ENCODE measurements at regions not wholly inside any gene's neighbourhood (a gene's known extent, or its start where the extent isn't known, plus 50 kb on each side); places are given as distances from the start of the nearest gene placed in this dataset.
"Not testable (repeated sequence)": the region's sequence is repeated elsewhere in the genome, so short reads cannot be mapped to it uniquely, and the experiment has no call there.

DNA sequence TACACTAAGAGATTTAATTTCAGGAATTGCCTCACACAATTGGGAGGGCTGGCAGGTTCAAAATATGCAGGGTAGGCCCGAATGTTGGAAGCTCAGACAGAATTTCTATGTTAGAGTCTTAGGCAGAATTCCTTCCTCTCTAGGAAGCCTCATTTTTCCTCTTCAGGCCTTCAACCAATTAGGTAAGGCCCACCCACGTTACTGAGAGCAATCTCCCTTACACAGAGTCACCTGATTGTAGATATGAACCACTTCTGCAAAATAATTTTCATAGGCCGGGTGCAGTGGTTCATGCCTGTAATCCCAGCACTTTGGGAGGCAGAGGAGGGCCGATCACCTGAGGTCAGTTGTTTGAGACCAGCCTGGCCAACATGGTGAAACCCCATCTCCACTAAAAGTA is 50.2 kb upstream of the HIVEP1 start:
- no peak for DNase-seq

DNA sequence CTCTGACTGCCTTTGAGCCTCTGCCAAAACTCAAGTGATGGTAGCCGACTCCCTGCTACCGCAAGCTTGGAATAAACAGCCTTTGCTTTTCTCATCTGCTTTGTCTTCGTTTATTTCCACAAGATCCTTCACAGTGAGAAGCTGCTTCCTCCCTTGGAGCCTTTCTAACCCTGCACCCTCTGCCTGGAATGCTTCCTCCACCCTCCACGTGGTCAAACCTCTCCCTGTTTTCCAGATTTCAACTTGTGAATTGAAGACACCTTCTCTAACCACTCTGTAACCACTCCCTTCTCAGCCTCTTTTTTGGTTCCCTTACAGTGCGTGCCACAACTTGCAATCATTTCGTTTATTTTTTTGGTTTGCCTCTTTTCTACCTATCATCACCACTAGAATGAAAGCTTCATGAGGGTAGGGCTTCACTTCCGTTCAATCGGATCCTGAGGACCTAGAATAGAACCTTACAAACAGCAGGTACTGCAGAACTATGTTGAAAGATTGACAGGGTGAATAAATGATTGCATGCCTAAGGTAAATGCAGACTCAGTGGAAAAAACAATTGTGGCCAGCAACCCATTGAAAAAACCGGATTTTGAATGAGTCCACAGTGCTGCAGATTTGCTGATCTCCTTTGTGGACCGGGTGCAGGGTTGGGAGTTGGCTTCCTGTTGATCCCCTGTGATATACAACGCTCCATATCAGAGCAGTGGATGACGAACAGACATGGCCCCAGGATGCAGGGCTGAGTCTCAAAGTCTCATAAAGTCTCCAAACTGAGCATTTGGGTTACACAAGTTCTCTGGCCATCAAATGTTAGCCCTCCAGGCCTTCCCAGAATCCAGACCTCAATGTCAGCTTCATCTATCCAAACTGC is 51.0 kb upstream of the HIVEP1 start:
- no peak for DNase-seq

DNA sequence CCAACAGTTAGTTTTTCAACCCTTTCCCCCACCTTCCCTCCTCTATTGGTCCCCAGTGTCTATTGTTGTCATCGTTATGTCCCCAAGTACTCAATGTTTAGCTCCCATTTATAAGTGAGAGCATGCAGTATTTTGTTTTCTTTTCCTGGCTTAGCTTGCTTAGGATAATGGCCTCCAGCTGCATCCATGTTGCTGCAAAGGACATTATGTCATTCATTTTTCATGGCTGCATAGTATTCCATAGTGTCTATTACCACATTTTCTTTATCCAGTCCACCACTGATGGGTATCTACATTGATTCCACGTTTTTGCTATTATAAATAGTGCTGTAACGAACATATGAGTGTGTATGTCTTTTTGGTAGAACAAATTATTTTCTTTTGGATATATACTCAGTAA is 55.3 kb upstream of the HIVEP1 start:
- no peak for DNase-seq

DNA sequence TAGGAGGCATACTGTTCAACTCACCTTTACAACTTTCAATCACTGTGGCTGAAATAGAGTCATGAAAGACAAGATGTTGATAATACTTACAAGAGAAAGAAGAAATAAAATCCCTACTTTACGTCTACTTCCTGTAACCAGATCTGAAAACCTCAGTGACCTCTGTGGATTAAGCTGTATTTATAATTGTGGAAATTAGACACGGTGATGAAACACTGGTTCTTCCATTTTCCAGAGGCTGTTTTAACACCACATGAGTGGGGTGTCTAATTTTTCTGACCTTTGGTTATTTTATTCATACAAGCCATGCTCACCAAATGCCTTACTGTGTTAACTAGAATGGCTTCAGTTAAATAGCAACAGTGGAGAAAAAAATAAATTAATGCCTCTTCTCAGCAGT is 58.5 kb upstream of the HIVEP1 start:
- DNase-seq = peak; percentile 26

DNA sequence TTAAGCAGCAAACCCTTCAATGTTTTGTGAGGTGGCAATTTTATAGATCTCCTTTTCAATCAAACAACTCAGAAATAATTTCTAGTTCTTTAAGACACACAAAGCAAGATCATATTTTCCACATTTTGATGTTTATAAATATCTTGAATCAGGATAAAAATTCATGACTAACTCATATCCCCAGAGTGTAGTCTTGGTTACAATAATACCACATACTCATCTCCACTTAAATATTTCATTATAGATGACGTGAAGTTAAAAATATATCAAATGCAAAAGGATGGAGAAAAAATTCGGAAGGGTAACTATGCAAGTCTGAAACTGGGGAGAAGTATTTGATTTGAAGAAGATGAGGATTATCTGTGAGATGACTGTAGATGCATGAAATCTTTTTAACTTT is 59.8 kb upstream of the HIVEP1 start:
- DNase-seq = no peak

DNA sequence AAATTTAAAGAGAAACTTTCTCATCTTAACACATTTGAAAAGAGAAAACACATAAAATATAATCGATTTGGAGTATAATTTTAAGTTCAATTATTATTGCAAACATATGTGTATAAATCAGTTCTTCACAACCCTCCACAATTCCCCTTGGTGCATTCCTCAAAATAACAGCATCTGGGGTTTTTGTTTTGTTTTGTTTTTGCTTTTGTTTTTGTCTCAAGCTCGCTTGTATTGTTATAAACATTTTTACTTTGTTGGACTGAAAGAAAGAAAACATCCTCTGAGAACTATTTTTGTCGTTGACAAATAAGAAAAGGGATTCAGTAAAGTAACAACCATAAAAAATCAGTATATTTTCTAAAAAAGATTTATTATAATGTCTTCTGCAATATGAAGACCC is 60.2 kb upstream of the HIVEP1 start:
- DNase-seq = no peak

DNA sequence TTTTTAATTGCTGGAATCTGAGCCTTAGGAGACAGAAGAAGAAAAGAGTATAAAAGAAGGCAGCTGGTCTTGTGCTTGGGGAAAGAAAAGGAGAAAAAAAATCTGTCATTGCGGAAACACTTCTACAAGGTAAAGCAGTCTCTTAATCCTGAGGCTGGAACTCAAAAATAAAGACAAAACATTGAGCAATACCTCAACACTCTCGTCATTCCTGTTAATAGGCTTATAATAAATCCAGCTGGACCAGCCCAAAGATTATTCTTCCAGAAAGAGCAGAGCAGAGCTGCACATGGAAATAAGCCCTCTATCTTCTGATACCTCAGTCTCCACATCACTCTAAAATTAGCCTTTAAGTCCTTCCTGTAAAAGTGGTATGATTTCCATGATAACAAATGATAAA is 62.0 kb upstream of the HIVEP1 start:
- DNase-seq = no peak

DNA sequence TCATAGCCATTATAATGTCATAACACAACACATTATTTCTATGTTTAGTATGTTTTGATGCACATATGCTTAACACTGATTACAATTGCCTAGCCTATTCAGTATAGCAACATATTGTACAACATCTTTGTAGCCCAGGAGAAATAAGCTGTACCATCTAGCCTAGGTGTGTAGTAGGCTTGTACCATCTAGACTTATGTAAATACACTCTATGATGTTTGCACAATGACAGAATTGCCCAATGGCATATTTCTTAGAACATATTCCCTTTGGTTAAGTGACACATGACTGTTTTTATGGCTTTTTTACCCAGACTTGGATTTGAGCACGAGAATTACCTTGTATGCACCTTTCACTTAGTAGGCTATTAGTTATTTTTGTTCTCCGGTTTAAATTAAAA is 64.5 kb upstream of the HIVEP1 start:
- no peak for DNase-seq

DNA sequence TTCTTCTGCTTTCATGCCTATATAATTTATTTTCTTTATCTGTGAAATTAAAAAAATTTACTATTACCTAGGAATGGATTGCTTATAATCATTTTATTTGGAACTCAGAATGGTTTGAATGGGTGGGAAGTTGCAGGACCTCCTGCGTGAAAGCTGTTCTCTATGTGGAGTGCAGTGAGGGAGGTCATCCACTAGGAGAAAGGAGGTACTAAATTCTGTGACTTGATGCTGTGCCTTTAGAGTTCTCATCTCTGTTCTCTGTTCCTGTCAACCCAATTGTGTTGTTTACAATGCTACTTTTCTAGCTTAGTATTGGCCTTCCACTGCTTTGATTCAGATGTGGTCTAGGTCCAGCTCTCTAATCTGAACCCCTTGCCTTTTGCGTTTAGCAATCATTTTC is 65.0 kb upstream of the HIVEP1 start:
- no peak for DNase-seq

DNA sequence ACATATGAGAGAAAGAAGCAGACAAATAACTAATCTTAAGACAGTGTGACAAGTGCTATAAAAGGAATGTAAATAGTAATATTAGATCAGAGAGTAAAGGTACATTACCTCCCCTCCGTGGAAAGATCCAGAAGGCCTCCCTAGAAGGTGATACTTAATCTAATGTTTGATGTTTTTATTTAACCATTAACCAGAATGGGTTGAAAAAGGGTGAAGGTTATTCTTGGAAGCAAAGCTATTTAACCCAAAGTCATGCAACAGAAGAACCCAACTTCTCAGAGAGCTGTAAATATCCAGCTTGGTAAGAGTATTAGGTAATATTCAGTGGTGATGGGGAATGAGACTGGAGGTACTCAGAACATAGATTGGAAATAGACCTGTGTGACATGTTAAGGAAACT is 68.0 kb upstream of the HIVEP1 start:
- no peak for DNase-seq

DNA sequence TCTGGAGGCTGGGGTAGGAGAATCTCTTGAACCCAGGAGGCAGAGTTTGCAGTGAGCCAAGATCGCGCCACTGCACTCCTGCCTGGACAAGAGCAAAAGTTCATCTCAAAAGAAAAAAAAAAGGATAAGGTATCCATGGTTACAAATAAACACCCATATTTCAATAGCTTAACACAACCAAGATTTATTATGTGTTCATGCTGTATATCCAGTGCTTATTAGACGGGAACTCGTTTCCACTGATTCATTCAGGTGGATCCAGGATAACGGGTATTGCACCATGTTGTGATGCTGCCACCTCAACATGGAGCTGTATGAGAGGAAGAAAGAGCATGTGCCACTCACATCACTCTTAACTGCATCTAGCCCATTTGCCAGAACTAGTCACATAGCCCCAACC is 69.1 kb upstream of the HIVEP1 start:
- DNase-seq = no peak

DNA sequence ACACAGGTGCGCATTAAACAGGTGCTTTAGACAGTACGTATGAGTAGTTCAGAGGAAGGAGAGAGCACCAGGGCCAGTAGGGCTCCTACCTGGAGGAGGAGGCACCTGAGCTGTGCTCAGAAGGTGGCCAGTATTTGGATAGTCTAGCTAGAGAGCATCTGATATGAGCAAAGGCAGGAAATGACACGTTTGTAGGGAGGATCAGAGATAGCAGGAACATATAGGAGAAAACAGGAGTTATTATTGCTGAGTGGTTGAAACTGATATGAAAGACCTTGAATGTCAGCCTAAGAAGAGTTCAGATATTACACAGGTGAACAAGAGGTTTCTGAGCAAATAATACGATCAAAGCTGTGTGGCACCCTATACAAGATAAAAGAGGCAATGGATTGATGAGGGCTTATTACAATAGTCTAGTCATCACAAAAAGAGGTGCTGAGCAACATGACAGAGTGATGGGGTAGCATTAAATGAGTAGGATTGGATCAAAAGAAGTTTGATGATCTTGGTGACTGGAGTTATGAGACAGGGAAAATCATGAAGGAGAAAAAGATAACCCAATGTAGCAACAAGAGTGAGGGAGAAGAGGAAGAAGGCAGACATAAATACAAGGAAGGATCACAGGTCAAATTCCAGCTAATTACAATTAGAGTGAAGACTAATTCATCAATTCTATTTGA is 69.8 kb upstream of the HIVEP1 start:
- no peak for DNase-seq

DNA sequence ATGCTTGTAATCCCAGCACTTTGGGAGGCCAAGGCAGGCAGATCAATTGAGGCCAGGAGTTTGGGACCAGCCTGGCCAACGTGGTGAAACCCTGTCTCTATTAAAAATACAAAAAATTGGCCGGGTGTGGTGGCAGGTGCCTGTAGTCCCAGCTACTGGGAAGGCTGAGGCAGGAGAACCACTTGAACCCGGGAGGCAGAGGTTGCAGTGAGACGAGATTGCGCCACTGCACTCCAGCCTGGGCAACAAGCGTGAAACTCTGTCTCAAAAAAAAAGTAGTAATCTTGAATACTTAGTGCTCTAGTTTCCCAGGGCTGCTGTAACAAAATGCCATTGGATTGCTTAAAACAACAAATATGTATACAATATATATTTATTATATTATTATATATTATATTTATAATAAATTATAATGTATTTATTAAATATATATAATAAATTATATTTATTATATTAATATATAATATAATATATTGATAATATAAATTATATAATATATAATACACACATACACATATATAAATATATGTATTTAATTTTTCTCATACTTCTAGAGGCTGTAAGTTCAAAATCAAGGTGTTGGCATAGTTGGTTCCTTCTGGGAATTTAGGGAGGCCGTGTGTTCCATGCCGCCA is 71.5 kb upstream of the HIVEP1 start:
- DNase-seq = not testable (repeated sequence)

DNA sequence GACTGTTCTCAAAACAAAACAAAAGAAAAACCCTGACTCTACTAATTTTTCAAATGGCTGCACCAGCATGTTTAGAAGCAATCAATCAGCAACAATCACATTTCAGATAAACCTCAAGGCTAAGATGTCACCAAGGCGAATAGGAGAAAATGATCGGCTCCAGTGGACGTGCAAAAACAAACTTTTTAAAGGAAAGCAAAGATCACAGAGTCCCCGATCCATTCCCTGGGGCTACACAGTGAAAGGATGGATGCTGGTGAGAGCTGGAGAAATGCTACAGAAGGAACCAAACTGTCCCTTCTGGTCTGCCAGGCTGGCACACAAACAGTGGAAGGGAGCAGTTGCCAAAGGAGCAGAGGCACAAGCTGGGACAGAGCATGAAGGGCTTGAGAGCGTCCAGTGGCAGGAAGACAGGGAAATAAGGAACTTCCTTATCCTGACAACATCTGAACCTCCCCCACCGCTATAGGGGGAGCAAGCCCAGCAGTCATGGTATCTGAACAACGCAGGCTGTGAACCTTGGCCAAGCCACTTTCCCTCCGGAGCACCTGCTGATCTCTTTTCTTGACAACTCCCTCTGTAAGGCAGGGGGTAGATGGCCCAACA is 73.7 kb upstream of the HIVEP1 start:
- DNase-seq = no peak

DNA sequence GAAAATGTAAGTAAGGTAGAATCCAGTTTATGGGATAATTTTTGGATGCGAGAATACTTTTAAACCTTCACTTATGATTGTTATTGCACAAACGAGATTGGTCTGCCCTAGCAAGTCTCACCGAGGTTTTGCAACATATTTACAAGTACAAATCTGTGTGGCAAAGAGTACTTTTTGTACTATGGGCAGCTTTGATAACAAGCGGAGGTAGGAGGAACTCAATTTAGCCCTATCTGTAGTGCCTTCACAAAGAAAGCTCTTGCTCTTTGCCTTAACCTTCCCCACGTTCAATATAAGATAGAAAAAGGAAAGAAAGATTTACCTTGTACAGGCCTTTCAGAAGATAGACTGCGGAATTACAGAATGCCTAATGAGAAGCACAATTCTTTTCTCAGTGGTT is 77.5 kb upstream of the HIVEP1 start:
- no peak for DNase-seq

DNA sequence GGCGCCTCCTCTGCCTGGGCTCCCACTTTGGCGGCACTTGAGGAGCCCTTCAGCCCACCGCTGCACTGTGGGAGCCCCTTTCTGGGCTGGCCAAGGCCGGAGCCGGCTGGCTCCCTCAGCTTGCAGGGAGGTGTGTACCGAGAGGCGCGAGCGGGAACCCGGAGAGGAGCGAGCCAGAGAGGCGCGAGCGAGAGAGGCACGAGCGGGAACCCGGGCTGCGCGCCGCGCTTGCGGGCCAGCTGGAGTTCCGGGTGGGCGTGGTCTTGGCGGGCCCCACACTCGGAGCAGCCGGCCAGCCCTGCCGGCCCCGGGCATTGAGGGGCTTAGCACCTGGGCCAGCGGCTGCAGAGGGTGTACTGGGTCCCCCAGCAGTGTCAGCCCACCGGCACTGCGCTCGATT is 79.2 kb upstream of the HIVEP1 start:
- not testable (repeated sequence) for DNase-seq

DNA sequence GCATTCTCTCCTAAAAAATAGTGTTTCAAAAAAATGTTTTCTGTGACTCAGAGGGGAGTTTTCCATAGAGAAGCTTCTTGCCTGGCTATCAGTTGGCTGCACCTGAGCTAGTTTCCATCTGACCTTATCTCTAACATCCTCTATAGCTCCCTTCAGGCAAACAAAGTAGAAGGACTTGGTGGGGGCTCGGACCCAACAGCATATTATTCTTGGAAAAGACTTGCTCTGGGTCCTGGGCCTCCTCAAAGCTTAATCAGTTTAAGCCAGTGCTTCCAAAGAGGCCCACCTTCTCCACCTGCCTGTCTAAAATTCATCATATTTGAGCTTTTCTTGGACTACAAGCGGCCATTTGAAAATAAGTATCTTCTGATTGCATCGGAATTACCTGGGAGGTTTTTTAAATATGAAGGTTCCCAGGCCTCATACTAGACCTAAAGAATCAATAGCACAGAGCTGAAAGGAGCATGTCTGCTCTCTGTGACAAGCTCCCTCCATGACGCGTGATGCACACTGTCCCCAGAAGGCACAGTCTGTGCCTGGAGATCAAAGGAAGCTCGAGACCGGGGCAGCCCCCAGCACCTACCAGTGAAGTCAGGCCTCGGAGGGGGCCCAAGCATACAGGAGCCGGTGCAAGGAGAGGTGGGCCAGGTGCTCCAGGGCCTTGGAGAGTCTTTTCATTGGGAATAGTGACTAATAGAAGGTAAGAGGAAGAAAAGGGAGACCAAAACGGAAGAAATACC is 80.6 kb upstream of the HIVEP1 start:
- no peak for DNase-seq

DNA sequence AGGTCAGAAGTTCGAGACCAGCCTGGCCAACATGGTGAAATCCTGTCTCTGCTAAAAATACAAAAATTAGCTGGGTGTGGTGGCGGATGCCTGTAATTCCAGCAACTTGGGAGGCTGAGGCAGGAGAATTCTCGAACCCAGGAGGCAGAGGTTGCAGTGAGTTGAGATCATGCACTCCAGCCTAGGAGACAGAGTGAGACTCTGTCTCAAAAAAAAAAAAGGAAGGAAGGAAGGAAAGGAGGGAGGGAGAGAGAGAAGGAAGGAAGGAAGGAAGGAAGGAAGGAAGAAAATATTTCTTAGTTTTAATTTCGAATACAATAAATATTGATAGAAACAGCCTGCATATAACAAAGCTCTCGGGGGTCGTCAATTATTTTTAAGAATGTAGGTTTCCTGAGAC is 81.3 kb upstream of the HIVEP1 start:
- not testable (repeated sequence) for DNase-seq

DNA sequence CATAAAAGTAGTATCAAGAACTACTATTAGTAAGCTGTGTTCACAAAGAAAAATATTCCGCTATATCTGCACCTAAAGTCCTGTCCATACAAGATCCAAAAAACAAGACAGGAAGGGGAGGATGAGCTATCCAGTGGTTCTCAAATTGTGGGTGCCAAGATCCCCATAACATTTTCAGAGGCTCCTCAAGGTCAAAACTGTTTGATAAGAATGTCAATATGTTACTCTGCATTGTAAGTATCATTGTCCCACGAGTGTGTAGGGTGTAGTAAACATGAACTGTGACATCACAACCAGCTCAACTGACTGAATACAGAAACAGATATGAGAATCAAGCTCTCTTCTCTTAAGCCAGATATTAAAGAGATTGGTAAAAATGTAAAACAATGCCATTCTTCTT is 81.9 kb upstream of the HIVEP1 start:
- no peak for DNase-seq

DNA sequence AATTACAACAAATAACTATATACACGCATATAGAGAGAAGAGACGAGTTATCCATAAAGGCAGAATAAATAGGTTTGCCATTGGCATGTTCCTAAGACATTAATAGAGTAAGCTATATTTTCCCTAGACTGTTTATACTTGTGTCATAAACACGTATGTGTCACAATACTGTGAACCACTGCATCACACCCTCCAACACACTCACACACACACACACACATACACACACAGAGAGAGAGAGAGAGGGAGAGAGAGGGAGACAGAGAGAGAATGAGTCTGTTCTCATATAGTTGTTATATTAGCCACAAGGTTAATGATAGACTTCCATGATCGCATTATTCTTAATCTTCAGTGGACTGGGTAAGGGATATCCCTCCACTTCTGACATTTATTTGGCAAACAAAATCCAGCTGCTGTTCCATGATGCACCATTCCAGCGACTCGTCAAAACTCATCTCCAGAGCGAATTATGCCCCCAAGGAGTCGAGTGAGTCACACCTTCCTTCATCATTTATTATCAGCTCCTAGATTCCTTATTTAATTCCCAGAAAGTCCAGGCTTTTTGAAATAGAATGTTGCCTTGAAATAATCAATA is 82.8 kb upstream of the HIVEP1 start:
- DNase-seq = no peak

DNA sequence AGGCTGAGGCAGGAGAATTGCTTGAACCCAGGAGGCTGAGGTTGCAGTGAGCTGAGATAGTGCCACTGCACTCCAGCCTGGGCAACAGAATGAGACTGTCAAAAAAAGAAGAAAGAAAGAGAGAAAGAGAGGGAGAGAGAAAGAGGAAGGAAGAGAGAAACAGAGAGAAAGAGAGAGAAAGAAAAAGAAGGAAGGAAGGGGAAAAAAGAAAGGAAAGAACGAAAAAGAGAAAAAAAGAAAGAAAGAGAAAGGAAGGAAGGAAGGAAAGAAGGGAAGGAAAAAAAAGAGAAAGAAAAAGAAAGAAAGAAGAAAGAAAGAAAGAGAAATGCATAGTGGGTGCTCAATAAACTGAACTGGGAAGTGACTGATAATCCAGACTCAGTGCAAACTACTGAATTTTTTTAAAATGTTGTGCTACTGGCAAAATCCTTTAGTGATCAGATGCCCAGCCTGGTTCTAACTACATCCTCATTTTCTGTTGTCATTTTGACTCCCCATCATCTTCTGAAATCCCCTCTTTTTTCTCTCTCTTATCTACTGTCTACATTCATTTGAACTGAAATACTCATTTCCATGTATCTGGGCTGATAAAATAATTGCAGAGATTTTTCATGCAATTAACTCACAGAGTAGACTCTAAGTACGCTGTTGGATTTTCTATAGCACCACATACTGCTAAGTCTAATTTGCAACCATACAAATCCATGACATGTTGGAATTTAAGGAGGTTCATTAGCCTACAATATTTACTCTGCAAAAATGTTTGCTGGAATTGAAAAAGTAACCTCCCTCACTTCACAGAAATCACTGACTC is 85.3 kb upstream of the HIVEP1 start:
- DNase-seq = no peak

DNA sequence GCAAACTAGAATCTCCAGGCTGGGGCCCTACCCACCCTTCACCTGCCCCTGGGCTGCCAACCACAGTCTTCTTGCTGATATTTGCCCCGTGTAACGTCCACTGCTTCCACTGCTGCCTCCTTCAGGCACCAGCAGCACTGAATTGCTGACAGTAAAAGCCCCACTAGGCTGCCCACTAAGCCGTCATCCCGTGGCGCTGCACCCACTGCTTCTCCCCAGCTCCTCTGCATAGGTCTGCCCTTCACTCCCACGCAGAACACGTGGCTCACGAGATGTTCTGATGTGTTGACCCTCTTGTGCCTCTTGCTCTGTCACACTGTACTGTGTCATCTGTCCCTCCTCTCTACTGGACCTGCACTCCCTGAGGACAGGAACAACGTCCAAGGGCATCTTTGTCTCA is 86.3 kb upstream of the HIVEP1 start:
- no peak for DNase-seq

Measured in MV-4-11 (cell line).